Ovary (tissue), 3 donors: ENCODE measurements at regions not wholly inside any gene's neighbourhood (a gene's known extent, or its start where the extent isn't known, plus 50 kb on each side); places are given as distances from the start of the nearest gene placed in this dataset.

Experiments
- CTCF ChIP-seq, 3 donors: fragments of 450-650 bp in 2 of 3; fragments of 200-600 bp in 1 of 3; IDR thresholded peaks; one replicate each; pipeline versions ENCODE4 v1.5.1 to v1.8.0; 2016 to 2022; ENCODE audit warnings: antibody characterized with exemption in 3 of 3, mild to moderate bottlenecking in 1 of 3
- EP300 ChIP-seq: sonication (generic); formaldehyde crosslinking; IDR thresholded peaks from one replicate; pipeline ENCODE4 v1.6.1; 2017; ENCODE audit warnings: antibody characterized with exemption
- POLR2A ChIP-seq: fragments of 450-650 bp; IDR thresholded peaks from one replicate; pipeline ENCODE4 v1.6.1; 2017; ENCODE audit warnings: antibody characterized with exemption, mild to moderate bottlenecking, moderate library complexity
- donor health status: DM: no; HTN: no; CAD: no.

GRCh38 chr4:11021333-11021732, 336.8 kb upstream of the CLNK start:
- TF ChIP-seq CTCF (IDR thresholded peaks at IDR 0.05) (no peak), POLR2A (no peak), EP300 (no peak)
